Choroid plexus epithelial cell (primary cell): ENCODE measurements at regions not wholly inside any gene's neighbourhood (a gene's known extent, or its start where the extent isn't known, plus 50 kb on each side); places are given as distances from the start of the nearest gene placed in this dataset.

Source experiments
- DNase-seq: peaks from one replicate; pipeline ENCODE4 v3.0.0-alpha.2; 2010; ENCODE audit warnings: low read depth
- H3K4me3 ChIP-seq: 2 replicates; pipeline ENCODE4 v1.5.1; 2011; ENCODE audit warnings: low read depth, mild to moderate bottlenecking, control low read depth, low read length, moderate library complexity
- CTCF ChIP-seq: conservative IDR thresholded peaks from 2 replicates; pipeline ENCODE4 v1.5.1; 2011; ENCODE audit warnings: low read depth, mild to moderate bottlenecking, control low read depth, inconsistent platforms, low read length, moderate library complexity

- no peak overlapping the region for H3K4me3 ChIP-seq
- no peak for DNase-seq
- TF ChIP-seq CTCF, result no peak
Observed at GRCh38 chr15:85920956-85921355, 126.2 kb upstream of the KLHL25 start.

DNA sequence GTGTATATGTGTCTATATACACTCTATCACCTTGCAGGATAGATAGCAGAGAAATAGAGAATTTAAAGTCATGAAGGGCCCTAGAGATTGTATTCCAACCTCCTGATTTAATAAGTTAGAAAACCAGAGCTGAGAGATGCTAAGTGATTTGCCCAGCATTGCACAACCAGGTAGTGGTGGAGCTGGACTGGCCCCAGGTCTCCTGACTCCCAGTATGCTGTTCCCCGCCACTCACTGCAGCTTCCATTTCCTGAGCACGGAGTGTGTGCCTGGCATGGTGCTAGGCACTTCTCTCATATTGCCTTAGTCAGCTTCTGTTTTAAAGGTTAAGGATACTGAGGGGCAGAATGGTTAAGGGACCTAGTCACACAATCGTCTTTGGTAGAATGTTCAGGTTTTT is 129.4 kb upstream of the KLHL25 start:
- DNase-seq, result no peak
- H3K4me3 ChIP-seq, result no peak overlapping the region
- no peak for TF ChIP-seq CTCF

DNA sequence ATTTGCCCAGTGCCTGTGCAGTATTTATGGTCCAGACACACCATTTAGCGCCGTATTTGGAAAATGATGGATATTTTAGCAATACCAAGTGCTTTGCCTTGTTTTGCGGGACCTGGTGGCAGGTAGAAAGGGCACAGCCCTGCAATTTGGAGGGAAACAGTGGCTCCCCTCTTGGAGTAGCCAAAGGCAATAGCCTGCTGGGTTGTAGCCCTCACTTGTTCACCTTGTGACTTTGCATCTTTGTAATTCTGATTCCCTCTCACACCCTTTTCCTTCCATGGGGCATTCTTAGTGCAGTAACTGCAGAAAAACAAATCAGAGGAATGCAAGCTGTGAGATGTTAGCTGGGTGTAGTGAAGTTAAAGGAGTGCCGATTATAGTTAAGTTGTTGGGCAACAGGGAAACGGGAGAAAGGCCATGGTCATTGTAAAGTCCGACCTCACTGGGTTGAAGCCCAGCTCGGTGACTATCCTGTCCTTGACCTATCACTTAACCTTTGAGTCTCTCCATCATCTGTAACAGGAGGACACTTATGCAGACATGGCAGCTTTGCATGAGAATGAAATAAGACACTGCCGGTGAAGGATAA is 131.0 kb upstream of the KLHL25 start:
- no peak for DNase-seq
- H3K4me3 ChIP-seq, result no peak overlapping the region
- no peak for TF ChIP-seq CTCF

DNA sequence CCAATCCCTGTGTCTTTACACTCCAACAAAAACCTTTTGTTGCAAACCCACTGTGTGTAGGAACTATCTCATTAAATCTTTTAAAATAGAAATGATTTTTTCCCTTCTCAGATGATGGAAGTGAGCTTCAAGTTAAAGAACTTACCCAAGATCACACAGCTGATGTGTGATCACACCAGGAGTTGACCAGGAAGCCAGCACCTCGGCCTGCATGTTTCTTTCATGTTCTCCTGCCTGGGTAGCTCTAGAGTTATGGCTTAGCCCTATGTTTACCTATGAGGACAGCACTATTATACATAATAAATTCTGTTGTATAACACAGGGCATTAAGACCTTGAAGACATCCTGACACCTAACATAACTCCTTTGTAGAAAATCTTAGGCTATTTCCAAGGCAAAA is 132.1 kb upstream of the KLHL25 start:
- TF ChIP-seq CTCF, result no peak
- no peak for DNase-seq

GRCh38 chr15:85927931-85928537 is 133.3 kb upstream of the KLHL25 start:
- no peak for TF ChIP-seq CTCF
- no peak for DNase-seq
- no peak overlapping the region for H3K4me3 ChIP-seq

More for the DNA sequence above, 132.1 kb upstream of the KLHL25 start:
- no peak overlapping the region for H3K4me3 ChIP-seq

GRCh38 chr15:85929786-85930185 is 135.1 kb upstream of the KLHL25 start:
- no peak for DNase-seq
- H3K4me3 ChIP-seq, result no peak overlapping the region
- TF ChIP-seq CTCF, result no peak

DNA sequence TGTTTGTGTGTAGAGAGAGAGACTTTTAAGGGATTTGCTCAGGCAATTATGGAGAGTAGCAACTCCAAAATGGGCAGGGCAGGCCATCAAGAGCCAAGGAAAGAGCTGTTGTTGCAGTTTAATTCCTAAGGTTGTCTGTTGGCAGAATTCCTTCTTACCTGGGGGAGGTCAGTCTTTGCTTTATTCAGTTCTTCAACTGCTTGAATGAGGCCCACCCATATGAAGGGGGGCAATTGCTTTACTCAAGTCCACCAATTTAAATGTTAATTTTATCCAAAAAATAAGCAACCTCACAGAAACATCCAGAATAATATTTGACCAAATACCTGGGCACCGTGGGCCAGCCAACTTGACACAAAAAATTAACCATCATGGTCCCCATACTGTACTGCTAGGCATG is 137.7 kb upstream of the KLHL25 start:
- no peak for DNase-seq
- no peak for TF ChIP-seq CTCF
- H3K4me3 ChIP-seq, result no peak overlapping the region
